NB4 (cell line): ENCODE measurements at regions not wholly inside any gene's neighbourhood (a gene's known extent, or its start where the extent isn't known, plus 50 kb on each side); places are given as distances from the start of the nearest gene placed in this dataset.

ENCODE experiments used
- CTCF ChIP-seq: IDR thresholded peaks from one replicate; pipeline ENCODE4 v1.5.1; 2012; ENCODE audit warnings: low read depth, low read length
- MYC ChIP-seq: IDR thresholded peaks from 2 replicates; pipeline ENCODE4 v1.6.1; 2011; ENCODE audit warnings: low read depth, low read length
- POLR2A ChIP-seq: IDR thresholded peaks from 2 replicates; pipeline ENCODE4 v1.6.1; 2011; ENCODE audit warnings: mild to moderate bottlenecking; ENCODE audit not compliant: insufficient read length; ENCODE audit errors: extremely low read depth
- TF ChIP-seq, protein P1 (sequence below): IDR thresholded peaks from 2 replicates; pipeline ENCODE4 v1.6.1; 2011; ENCODE audit warnings: low read depth, low read length

GRCh38 chr1:181284978-181285377 is 196.5 kb downstream of the IER5 start:
- TF ChIP-seq POLR2A: no peak
- TF ChIP-seq, protein P1, sequence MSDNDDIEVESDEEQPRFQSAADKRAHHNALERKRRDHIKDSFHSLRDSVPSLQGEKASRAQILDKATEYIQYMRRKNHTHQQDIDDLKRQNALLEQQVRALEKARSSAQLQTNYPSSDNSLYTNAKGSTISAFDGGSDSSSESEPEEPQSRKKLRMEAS: no peak
- TF ChIP-seq CTCF: no peak
- TF ChIP-seq MYC: no peak
